SHP77 (cell line): ENCODE measurements at regions not wholly inside any gene's neighbourhood (a gene's known extent, or its start where the extent isn't known, plus 50 kb on each side); places are given as distances from the start of the nearest gene placed in this dataset.
"Not testable (repeated sequence)": the region's sequence is repeated elsewhere in the genome, so short reads cannot be mapped to it uniquely, and the experiment has no call there.

Experiments
- DNase-seq, 2 experiments: peaks; one replicate each; lab custom pipeline; 2025; lab: John Stamatoyannopoulos, UW

DNA sequence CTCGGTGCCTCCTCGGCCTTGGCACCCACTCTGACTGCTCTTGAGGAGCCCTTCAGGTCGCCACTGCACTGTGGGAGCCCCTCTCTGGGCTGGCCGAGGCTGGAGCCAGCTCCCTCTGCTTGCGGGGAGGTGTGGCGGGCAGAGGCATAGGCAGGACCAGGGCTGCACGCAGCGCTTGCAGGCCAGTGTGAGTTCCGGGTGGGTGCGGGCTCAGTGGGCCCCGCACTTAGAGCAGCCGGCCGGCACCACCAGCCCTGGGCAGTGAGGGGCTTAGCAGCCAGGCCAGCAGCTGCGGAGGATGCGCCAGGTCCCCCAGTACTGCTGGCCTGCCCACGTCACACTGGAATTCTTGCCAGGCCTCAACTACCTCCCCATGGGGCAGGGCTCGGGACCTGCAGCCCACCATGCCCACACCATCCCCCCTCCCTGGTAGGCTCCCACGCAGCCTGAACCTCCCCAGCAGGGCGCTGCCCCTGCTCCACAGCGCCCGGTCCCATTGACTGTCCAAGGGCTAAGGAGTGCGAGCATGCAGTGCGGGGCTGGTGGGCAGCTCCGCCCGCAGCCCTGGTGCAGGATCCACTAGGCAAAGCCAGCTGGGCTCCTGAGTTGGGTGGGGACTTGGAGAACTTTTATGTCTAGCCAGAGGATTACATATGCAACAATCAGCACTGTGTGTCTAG is 602.9 kb upstream of the ST8SIA4 start:
- DNase-seq: no peak

DNA sequence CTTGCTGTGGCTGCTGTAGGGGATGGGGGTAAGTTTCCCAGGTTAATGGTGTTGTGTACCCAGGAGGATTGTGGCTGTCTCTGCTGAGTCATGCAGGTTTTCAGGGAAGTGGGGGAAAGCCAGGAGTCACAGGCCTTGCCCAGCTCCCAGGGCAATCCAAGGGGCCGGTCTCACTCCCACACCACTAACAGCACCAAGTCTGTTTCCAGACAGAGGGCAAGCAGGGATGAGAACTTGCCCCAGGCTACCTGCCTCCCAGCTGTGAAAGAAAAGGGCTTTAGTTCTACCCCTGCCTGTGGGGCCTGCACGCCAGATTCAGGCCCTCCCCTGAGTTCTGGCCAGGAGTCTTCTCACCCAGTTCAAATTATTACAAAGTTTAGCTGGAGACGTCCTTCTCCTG is 579.8 kb upstream of the ST8SIA4 start:
- DNase-seq: no peak

DNA sequence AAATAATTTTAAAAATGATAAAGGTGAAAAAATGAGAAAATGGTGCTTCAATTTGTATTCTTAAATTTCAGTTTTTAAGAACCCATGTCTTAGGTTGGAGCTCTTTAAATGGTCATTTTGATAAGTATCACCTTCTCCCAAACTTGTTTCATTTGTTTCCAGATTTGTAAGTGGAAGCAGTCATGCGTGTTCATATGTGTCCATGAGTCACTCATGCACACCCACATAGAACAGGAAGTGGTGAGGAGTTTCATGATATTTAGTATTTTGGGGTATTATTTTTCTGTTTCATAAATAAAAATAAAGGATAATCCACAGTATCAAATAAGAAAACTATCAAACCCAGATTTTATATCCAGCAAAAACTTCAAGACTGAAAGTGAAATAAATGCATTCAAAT is 570.4 kb upstream of the ST8SIA4 start:
- no peak for DNase-seq

DNA sequence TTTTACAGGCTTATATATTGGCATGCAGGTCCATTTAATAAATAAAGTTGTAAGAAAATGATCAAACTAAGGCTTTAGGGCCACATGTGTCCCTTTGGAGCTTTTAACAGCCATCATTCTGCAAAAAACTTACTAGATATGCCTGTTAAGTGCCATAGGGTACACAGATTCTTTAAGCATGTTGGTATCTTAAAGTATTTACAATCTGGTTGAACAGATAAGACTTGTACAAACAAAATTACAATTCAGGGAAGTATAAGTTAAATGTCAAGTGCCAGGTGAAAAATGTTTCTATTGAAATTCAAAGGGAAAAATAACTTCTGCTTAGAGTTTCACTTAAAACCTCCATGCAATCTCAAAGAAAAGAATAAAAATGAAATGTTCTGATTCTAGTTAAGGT is 558.4 kb upstream of the ST8SIA4 start:
- DNase-seq: no peak

DNA sequence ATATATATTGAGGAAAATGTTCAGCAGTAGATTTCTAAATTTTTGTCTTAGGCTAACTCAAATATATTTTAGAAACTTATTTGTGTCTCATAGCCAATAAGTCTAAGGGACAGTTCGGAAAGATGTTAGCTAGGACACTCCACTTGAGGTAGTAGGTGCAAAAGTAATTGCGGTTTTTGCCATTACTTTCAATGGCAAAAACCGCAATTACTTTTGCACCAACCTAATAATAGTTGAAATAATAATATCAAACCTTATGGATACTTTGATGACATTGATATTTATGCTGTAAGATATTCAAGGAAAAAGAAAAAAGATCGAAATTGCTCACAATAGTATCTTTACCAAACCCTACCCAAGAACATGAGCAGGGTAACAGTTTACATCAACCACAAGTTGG is 555.5 kb upstream of the ST8SIA4 start:
- no peak for DNase-seq

DNA sequence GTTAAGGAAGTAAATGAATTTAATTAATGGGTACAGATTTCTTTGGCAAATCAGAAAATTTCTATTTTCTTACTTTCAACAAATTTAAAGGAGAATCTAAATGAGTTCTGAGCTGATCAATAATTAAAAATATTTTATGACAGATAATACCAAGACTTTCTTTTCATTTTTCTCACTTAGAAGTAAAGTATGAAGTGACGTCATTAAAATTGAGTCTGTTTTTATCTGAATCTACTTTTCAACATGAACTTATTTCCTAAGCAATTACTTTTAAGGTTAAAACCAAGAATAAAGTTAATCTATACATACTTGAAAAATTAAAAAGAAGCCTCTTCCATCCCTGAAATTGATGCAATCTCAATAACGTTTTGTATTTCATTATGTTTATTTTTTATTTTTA is 552.8 kb upstream of the ST8SIA4 start:
- DNase-seq: no peak

DNA sequence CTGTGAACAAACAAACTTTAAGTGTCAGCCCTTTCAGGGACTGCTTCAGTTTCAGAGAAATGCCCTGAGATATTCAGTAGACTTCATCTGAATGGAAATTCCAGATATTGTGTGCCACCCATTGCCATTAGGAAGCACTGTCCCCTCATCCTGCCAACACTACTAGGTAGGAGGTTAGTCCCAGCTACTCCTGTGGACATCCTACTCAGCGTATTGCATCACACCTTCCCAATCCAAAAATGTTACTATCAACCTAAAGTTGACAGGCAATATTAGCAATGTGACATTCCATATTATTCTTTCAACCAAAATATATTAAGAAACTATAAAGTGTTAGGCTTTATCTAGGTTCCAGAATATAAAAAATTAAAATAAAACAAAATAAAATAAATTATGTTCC is 552.0 kb upstream of the ST8SIA4 start:
- no peak for DNase-seq

DNA sequence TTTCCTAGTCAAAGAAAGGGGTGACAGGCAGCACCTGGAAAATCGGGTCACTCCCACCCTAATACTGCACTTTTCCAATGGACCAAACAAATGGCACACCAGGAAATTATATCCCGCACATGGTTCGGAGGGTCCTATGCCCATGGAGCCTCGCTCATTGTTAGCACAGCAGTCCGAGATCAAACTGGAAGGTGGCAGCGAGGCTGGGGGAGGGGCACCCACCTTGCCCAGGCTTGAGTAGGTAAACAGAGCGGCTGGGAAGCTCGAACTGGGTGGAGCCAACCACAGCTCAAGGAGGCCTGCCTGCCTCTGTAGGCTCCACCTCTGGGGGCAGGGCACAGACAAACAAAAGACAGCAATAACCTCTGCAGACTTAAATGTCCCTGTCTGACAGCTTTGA is 539.2 kb upstream of the ST8SIA4 start:
- DNase-seq: not testable (repeated sequence)

DNA sequence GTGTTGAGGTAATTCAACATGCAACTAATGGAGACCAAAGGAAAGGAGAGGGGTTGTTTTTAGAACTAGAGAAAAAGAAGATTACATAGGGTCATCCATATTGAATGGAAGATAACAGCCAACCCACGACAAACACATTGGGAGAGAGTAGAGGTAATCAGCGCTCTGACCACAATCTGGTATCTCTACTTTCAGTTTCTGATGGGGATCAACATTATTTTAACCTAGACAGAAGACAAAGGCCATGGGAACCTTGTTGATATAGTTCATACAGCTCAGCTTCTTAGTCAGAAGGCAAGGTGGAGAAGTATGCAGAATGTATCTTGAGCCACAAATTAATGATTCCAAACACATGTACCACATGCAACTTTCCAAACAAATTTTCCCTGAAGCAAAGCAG is 537.1 kb upstream of the ST8SIA4 start:
- no peak for DNase-seq

DNA sequence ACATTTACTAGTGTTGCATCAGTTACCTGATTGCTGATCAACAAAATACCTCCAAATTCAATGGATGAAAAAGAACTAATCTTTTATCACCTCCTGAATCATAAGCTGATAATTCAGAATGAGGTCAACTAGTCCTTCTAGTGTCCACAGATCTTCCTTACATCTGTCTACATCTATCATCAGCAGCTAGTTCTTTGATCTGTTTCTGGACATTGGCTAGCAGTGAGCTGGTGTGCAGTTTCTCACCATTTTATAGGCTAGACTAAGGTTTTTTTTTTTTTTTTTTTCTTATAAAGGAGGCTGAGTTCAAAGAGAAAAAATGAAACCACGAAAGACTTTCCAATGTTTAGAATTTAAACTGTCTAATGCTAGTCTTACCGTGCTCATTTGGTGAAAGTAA is 534.3 kb upstream of the ST8SIA4 start:
- DNase-seq: no peak

DNA sequence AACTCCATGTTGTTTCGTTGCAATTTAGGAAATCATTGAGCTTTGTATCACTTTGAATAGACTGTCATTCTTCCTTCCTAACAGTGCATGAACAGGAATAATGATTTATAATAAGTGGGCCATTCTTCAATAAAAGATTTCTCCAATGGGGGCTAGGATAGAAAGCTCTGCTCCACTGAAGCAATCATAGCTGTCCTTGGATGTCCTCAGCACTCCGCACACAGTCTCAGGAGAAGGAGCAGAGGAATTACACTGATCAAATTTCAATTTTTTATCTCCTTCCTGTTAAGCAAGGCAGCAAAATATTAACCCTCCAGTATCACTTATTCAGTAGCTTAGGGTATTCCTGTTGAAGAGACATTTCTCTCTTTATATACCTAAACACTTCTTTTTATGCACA is 532.7 kb upstream of the ST8SIA4 start:
- no peak for DNase-seq

DNA sequence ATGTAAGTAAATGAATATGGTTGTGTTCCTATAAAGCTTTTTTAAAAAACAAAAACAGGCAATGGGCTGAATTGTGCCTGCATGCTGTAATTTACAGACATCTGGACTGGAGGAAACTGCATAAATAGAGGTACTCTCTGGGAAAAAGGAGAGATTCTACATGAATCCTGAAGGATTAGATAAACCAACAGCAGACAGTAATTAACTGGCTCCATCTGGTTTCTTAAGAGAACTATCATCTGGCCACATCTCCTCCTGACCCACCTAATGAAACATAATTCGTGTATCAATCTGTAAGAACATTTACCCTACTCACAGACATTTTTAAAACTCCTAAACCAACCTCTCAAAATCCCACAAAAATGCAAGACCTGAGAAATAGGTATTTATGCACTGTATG is 528.1 kb upstream of the ST8SIA4 start:
- no peak for DNase-seq

DNA sequence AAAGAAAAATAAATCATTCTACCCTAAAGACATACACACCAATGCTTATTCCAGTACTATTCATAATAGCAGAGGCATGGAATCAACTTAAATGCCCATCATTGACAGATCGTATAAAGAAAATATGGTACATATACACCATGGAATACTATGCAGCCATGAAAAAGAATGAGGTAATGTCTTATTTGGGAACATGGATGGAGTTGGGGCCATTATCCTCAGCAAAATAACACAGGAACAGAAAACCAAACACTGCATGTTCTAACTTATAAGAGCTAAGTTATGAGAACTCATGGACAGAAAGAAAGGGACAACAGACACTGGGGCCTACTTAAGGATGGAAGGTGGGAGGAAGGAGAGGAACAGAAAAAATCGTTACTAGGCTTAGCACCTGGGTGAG is 527.5 kb upstream of the ST8SIA4 start:
- no peak for DNase-seq

DNA sequence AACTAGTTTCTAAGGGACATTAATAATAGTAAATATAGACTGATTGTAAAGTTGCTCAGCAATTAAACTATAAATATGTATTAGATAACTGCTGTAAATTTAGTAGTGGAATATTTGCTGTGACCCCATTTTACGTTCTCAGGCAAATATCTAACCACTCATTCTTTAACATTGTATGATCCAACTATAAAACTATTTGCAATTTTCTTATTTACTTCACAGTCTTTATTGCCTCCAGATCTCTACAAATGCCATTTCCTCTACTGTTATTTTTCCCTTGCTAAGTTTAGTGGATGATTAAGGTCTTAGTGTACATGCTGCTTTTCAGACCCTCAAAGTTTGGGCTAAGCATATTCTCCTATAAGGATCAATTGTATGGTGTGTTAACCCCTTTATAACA is 526.2 kb upstream of the ST8SIA4 start:
- DNase-seq: no peak

DNA sequence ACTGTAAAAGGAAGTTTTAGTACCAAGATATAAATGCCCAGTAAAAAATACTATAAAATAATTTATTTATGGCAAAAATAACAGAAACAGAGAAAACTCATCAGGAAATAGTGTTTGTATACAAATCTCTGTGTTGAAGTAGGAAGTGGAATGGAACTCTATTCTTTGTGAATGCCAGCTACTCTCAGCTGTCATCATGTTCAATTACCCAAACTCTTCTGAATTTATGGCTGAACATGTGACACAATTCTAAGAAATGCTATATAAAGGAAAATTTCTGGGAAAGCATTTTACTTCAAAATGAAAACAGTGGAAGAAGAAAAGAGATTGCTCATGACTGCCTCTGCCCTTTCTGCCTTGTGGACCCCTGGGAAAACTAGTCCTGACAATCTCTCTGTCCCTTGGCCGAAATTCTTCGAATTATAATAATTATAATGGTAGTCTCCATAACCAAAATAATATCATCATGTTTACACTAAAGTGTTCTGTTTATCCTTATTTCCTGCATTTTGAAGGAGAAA is 522.3 kb upstream of the ST8SIA4 start:
- no peak for DNase-seq

DNA sequence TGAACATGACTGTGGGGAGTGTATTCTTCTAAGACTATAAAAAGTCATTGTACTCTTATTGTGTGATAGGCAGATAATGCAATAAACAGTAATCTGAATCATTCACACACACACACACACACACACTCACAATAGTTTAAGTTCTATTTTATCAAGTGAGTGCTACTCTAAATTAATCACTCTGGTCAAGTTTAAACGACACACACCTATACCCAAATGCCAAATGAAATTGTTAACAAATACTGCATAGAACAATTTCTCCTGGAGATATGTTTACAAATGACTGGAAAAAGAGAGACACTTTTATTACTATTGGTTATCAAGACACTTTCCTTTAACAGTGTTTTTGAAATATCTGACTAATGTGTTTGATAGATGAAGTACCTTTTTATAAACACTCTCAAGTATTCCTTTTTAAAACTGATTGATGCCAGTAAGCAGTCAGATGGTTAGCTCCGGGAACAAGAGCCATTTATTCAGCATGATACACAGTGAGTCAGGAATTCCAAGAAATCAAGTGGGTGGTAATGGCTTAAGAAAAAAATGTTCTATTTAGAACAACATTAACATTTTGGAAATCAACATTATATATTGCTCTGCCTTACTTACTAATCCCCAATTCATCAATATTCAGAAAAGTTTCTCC is 521.6 kb upstream of the ST8SIA4 start:
- no peak for DNase-seq

DNA sequence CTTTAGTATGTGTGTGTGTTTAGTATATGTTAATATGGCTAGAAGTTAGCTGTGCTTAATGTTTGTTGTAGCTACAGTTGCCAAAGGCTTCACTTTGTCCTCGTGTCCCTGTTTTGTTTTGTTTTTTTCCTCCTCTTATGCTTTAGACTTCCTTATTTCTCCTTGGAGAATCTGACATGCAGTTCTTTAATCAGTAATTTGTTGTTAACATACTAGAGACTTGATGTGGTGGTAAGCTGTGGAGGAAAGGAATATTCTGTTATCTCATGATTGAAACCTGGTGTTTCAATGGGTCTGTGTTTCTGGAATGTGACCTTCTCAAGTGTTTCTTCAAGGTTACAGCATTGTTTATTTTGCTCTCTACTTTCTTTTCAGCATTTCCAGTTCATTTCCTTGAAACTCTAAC is 515.6 kb upstream of the ST8SIA4 start:
- DNase-seq: no peak

DNA sequence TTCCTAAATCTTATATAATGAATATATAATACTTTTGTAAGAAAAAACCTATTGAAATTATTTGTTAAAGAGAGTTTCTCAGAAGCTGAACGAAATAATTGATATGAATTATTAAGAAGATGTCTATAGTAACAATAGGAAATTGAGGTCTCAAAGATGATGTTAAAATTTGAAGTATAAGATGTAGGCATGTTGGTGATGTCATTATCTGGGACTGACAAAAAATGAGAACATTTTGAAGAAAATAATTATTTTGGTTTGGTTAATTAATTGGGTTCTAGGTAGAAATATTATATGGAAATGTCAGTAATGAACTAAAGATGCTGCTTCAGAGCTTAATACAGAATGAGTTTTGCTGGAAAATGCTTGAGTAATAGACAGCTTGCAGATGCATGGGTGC is 501.4 kb upstream of the ST8SIA4 start:
- no peak for DNase-seq

DNA sequence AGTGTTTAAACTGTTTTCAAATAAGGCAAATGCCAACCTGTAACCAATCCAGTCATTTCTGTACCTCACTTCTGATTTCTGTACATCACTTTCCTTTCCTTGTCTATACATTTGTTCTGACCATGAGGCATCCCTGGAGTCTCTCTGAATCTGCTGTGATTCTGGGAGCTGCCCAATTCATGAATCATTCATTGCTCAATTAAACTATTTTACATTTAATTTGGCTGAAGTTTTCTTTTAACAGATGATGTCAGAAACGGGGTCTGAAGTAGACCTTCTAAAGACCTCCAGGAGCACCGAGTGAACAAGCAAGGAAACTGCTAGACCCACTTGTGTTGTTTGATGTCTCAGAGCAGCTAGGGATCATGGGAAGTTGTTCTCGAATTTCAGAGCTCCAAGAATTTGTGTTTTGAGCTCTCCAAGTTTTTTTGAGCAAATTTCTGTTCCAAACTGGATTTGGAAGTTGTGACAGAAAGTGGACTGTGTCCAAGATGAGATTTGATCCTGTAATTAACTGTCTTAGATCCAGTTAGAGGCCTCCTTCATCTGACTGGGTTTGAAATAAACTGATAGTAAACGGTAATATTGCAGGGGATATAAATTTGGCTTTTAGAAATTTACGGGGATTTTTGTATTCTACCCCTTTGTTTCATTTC is 490.8 kb upstream of the ST8SIA4 start:
- no peak for DNase-seq

DNA sequence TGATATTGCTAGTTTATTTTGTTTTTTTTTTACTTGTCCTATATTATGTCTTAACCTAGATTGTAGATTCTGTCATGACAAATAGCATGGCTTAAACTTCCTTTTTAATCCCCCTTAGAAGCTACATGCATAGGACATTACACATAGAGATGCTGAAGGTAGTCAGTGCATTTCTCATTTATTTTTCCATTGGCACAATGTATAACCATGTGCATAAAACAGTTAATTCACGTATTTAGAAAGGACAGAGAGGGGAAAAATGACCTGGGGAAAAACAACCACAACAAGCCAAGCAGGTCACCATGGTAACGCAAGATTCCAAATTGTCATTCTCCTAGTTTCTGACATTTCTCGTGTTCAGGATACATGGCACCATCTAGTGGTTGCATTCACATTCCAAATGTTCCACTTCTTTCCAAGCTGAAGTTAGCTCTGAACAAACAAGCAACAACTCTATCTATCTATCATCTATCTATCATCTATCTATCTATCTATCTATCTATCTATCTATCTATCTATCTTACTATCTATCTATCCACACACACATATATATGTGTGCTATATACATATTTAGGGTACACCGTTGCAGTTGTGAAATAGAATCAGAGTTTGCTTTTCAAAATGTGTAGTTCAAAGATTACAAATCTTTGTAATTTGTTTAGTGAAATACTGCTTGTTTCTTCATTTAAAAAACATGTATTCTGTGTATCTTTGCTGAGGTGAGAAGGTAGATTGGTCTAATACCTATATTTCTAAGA is 487.2 kb upstream of the ST8SIA4 start:
- DNase-seq: peak; percentile 53 to 60

DNA sequence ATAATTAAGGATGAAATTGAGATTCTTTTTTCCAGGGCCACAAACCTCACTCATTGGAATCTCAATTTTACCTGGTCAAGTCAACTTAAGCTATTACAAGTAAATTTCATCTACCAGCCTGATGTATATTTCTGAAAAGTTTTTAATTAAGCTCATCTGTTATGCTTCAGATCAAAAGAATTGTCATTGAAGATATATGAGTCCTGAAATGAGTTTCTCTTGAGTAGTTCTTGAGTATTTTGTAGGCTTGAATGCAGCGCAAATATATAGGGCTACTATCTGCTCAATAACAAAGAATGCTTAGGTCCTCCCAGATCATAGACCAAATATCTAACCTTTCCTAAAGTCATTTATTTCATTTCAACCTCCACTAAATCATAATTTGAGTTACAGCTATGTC is 482.2 kb upstream of the ST8SIA4 start:
- DNase-seq: no peak

DNA sequence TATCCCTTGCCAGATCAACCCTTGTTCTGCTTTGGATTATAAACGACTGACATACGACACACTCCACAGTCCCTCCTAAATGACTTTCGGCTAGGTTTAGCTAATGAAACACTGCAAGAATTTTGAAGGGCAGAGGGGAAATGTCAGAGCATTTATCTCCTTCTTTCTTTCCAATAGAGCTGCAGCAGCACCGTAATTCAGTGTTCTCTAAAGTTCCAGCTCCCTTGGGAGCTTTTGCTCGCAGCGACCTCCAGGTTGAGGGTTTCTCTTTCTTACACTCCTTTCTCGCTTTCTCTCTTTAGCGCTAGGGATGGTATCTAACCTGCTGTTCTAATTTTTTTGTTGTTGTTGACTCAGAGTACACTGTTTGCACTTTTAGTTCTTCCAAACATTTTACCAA is 467.1 kb upstream of the ST8SIA4 start:
- DNase-seq: no peak

DNA sequence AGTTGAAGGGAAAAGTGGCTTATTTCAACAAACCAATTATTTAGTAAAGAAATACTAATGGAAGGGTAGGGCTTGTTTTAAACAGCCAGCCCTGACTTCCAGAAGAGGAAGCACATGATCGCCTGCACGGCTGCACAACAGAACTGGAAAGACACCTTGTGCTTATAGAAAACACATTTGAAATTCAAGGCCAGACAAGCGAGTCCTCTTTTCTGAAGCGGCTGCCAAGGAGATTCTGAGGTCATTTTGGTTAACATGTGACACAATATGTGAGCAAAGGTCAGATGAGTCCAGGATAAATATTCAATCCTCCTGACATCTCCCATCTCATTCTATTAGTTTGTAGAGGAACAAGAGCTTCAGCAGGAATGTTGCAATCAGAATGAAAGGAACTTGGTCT is 461.4 kb upstream of the ST8SIA4 start:
- DNase-seq: peak in 1 of 2 experiments; percentile 20
